GM12892 (cell line): ENCODE measurements at regions not wholly inside any gene's neighbourhood (a gene's known extent, or its start where the extent isn't known, plus 50 kb on each side); places are given as distances from the start of the nearest gene placed in this dataset.
"Not testable (repeated sequence)": the region's sequence is repeated elsewhere in the genome, so short reads cannot be mapped to it uniquely, and the experiment has no call there.

ENCODE experiments used
- DNase-seq: peaks from one replicate; pipeline ENCODE4 v3.0.0; 2011; ENCODE audit not compliant: insufficient read length
- FAIRE-seq: peaks from 2 replicates; lab custom pipeline; 2011; peaks lifted over from hg19 to GRCh38; lab: Jason Lieb, UNC
- POLR2A ChIP-seq: IDR thresholded peaks from 2 replicates; pipeline ENCODE4 v1.6.1; 2011; ENCODE audit warnings: low read depth, low read length, control low read depth
- POLR2AphosphoS5 ChIP-seq: IDR thresholded peaks from 2 replicates; pipeline ENCODE4 v1.6.1; 2011; ENCODE audit warnings: low read depth, low read length, control low read depth
- TAF1 ChIP-seq: IDR thresholded peaks from 2 replicates; pipeline ENCODE4 v1.6.1; 2011; ENCODE audit warnings: low read depth, mild to moderate bottlenecking, control low read depth, low read length, borderline replicate concordance

DNA sequence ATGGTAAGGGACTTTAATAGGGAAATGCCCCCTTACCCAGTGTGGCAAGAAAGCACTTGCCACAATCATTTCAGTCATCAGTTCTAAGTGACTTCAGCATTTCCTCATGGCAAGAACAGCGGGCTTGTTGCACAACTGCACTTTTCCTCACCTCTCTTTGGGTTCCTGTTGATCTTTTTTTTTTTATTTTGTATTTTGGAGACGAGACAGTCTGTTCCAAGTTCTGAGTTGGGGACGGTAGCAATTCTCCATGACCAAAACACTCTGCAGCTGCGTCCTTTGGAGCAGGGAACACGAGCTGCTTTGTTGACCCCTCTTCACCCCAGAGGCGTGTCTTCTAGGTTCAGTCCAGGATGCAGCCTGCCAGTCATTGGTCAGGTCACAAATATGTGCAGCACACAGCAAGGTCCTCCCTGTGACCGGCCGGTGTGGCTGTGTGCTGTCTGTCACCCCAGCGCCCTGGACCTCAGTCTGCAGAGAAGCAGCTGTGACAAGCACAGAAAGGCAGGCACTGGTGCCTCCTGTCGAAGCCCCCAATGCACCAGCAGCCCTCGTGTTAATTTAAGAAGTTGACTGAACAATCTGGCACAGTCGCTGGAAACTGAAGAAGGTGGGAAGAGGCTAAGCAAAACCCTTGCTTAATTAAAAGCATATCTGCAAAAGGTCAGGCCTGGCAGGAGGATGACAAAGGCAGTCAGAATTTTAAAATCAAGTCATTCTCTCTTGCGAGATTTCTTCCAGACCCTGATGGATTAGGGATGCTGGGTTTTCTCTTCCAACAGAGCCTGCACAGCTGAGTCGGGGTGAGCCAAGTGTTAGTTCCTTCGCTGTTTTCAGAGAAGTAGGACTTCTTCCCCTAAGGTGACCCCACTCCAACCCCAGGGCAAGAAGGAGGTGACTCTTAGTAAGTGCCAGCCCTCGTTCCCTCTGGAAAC, 96.7 kb upstream of the COPS8 start:
- no peak for DNase-seq
- no peak for FAIRE-seq
- no peak for TF ChIP-seq POLR2A
- no peak for TF ChIP-seq TAF1
- no peak for TF ChIP-seq POLR2AphosphoS5

DNA sequence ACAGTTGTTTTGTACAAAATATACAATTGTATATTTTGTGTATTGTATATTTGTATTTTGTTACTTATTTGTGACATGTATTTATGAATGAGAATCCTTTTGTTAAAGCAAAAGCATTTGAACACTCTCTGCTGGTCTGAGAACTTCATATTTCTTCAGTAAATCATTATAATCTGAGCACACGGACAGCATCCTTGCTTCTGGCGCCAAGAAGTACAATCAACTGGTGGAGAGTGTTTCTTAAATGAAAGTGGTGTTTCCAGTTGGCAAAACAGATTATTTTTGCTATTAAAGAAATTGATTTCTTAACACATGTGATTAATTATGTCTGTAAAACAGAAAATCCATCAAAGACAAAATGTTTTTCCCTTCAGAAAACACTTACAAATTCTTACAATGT, 95.1 kb upstream of the COPS8 start:
- TF ChIP-seq POLR2AphosphoS5 (no peak), POLR2A (no peak), TAF1 (no peak)
- FAIRE-seq (no peak), DNase-seq (no peak)

GRCh38 chr2:236991874-236992273, 93.8 kb upstream of the COPS8 start:
- FAIRE-seq = no peak
- TF ChIP-seq POLR2AphosphoS5 (no peak), POLR2A (no peak), TAF1 (no peak)
- no peak for DNase-seq

- no peak for DNase-seq
- no peak for TF ChIP-seq POLR2AphosphoS5
- no peak for TF ChIP-seq POLR2A
- no peak for TF ChIP-seq TAF1
- FAIRE-seq = no peak
Measured at GRCh38 chr2:236993286-236993685, 92.4 kb upstream of the COPS8 start.

- FAIRE-seq = no peak
Measured at GRCh38 chr2:236994361-236994760, 91.3 kb upstream of the COPS8 start.

GRCh38 chr2:236997069-236997715, 88.5 kb upstream of the COPS8 start:
- FAIRE-seq (no peak), DNase-seq (no peak)
- TF ChIP-seq POLR2A (no peak), POLR2AphosphoS5 (no peak), TAF1 (no peak)

More at GRCh38 chr2:236994361-236994760, 91.3 kb upstream of the COPS8 start:
- no peak for DNase-seq
- TF ChIP-seq TAF1 (no peak), POLR2AphosphoS5 (no peak), POLR2A (no peak)

- no peak for DNase-seq
- no peak for FAIRE-seq
- TF ChIP-seq POLR2AphosphoS5 (no peak), POLR2A (no peak), TAF1 (no peak)
Measured at GRCh38 chr2:236998236-236998635, 87.5 kb upstream of the COPS8 start.

DNA sequence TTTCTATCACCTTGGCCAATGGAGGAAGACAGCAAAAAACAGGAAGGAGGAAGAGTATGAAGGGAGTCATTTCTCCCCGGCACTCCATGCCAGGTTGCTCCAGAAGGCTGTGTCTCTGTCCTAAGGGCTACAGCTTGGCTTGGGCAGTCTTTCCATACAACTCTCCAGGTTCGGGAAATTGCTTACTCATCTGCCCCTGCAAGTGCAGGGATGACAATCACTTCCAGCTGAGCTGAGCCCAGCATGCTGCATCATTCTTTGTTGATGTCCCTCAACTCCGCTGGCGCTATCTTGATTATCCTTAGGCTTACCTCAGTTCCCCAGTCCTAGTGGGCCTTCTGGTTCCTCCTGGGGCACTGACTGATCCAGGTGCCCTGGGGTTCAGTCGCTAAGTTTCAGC, 86.9 kb upstream of the COPS8 start:
- DNase-seq (no peak), FAIRE-seq (no peak)
- TF ChIP-seq TAF1 = no peak
- TF ChIP-seq POLR2A = no peak
- TF ChIP-seq POLR2AphosphoS5 = no peak

- no peak for TF ChIP-seq POLR2A
- TF ChIP-seq TAF1 = no peak
- no peak for TF ChIP-seq POLR2AphosphoS5
- no peak for FAIRE-seq
Measured at GRCh38 chr2:237000481-237000880, 85.2 kb upstream of the COPS8 start.

GRCh38 chr2:237005341-237005740, 80.3 kb upstream of the COPS8 start:
- DNase-seq, FAIRE-seq: not testable (repeated sequence)

More at GRCh38 chr2:237000481-237000880, 85.2 kb upstream of the COPS8 start:
- no peak for DNase-seq

GRCh38 chr2:237011206-237011795, 74.4 kb upstream of the COPS8 start:
- TF ChIP-seq POLR2A = no peak
- no peak for TF ChIP-seq POLR2AphosphoS5
- no peak for TF ChIP-seq TAF1
- no peak for FAIRE-seq
- no peak for DNase-seq

DNA sequence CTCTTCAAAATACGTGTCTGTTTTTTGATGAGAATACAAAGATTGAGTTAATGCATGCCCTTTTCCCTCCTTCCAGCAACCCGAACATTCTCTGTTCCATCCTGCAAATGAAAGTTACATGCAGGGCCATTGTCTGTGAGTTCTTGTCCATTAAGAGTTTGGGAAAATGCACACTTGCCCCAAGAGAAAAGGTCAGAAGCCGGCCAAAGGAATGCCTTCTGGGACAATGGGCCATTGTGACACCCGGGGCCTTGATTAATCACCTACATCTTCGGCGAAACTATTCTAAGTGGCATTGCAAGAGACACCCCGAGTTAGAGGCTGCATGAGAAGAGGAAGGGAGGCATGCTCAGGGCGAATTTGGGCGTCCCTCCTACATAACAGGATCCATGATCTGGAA, 73.7 kb upstream of the COPS8 start:
- DNase-seq = no peak
- TF ChIP-seq POLR2AphosphoS5 = no peak
- TF ChIP-seq TAF1 = no peak
- no peak for TF ChIP-seq POLR2A
- no peak for FAIRE-seq
